ENCODE measurements at regions not wholly inside any gene's neighbourhood (a gene's known extent, or its start where the extent isn't known, plus 50 kb on each side); places are given as distances from the start of the nearest gene placed in this dataset.

- TF ChIP-seq POLR2AphosphoS5 (IDR thresholded peaks at IDR 0.05) (no peak), POLR2A (IDR thresholded peaks at IDR 0.05) (no peak), EP300 (IDR thresholded peaks at IDR 0.05) (no peak), CTCF (IDR thresholded peaks at IDR 0.05) (no peak)
- Histone ChIP-seq H3K27ac (no peak overlapping the region), H3K9me3 (peaks cover 0 to 23% (median 22%) of the 10 kb centered on the region in 4 donors), H3K27me3 (peaks cover 0 to 61% (median 0%) of the 10 kb centered on the region in 3 donors), H3K4me1 (no peaks in the 10 kb centered on the region), H3K36me3 (no peaks in the 10 kb centered on the region), H3K4me3 (no peak overlapping the region)
- WGBS, 5 donors = 79 to 86% (median 83%) methylated on average over 12 of the region's 12 CpGs
- intact Hi-C loops (cut with DNase I; ENCODE audit: low total_unique reads) = no loop called here
- DNase-seq = no peak
Measured at GRCh38 chr22:47786650-47787290, 1024.3 kb downstream of the TBC1D22A start.

- intact Hi-C loops (cut with DNase I; ENCODE audit: low total_unique reads) = no loop called here
- no peak overlapping the region for H3K27ac ChIP-seq
- no peak overlapping the region for H3K4me3 ChIP-seq
- no peaks in the 10 kb centered on the region for H3K4me1 ChIP-seq
- 63 to 100% (median 82%) methylated on average over 1 of the region's 1 CpG for WGBS, 5 donors
- peaks cover 0 to 23% (median 22%) of the 10 kb centered on the region in 4 donors for H3K9me3 ChIP-seq
- H3K27me3 ChIP-seq = peaks cover 0 to 61% (median 0%) of the 10 kb centered on the region in 3 donors
- H3K36me3 ChIP-seq = no peaks in the 10 kb centered on the region
- TF ChIP-seq POLR2AphosphoS5 (IDR thresholded peaks at IDR 0.05) (no peak), POLR2A (IDR thresholded peaks at IDR 0.05) (no peak), CTCF (IDR thresholded peaks at IDR 0.05) (no peak), EP300 (IDR thresholded peaks at IDR 0.05) (no peak)
- no peak for DNase-seq
Measured at GRCh38 chr22:47784991-47785390, 1022.5 kb downstream of the TBC1D22A start.

GRCh38 chr22:47784367-47784983, 1022.0 kb downstream of the TBC1D22A start:
- no peak for DNase-seq
- Histone ChIP-seq H3K36me3 (no peaks in the 10 kb centered on the region), H3K9me3 (peaks cover 0 to 23% (median 22%) of the 10 kb centered on the region in 4 donors), H3K4me3 (no peak overlapping the region), H3K27me3 (peaks cover 0 to 61% (median 0%) of the 10 kb centered on the region in 3 donors), H3K4me1 (no peaks in the 10 kb centered on the region), H3K27ac (no peak overlapping the region)
- intact Hi-C loops (cut with DNase I; ENCODE audit: low total_unique reads) = no loop called here
- WGBS, 5 donors = 82 to 88% (median 86%) methylated on average over 3 to 4 of the region's 4 CpGs
- no peak for TF ChIP-seq POLR2AphosphoS5 (IDR thresholded peaks at IDR 0.05)
- no peak for TF ChIP-seq EP300 (IDR thresholded peaks at IDR 0.05)
- TF ChIP-seq POLR2A (IDR thresholded peaks at IDR 0.05) = no peak
- no peak for TF ChIP-seq CTCF (IDR thresholded peaks at IDR 0.05)

- peaks cover 0 to 66% (median 0%) of the 10 kb centered on the region in 3 donors for H3K27me3 ChIP-seq
- H3K36me3 ChIP-seq = no peaks in the 10 kb centered on the region
- TF ChIP-seq EP300 (IDR thresholded peaks at IDR 0.05) (no peak), CTCF (IDR thresholded peaks at IDR 0.05) (no peak)
- intact Hi-C loops (cut with DNase I; ENCODE audit: low total_unique reads) = no loop called here
- WGBS, 5 donors = 71 to 82% (median 77%) methylated on average over 14 to 20 of the region's 20 CpGs
- H3K9me3 ChIP-seq = peaks cover 0 to 23% (median 22%) of the 10 kb centered on the region in 4 donors
- H3K4me1 ChIP-seq = no peaks in the 10 kb centered on the region
- H3K27ac ChIP-seq = no peak overlapping the region
- no peak for DNase-seq
- no peak overlapping the region for H3K4me3 ChIP-seq
Measured at GRCh38 chr22:47783433-47784366, 1021.2 kb downstream of the TBC1D22A start.
